SK-N-SH treated with all-trans-retinoic acid at 6 μM for 48 hours (cell line): ENCODE measurements at regions not wholly inside any gene's neighbourhood (a gene's known extent, or its start where the extent isn't known, plus 50 kb on each side); places are given as distances from the start of the nearest gene placed in this dataset.

ENCODE experiments used
- ATAC-seq: fragments of 200-7000 bp; cut with Tn5 transposase; 3 replicates; pipeline ENCODE4 v1.9.1; 2020; ENCODE audit warnings: mild to moderate bottlenecking, moderate library complexity
- ARNTL ChIP-seq: fragments of 450-650 bp; formaldehyde crosslinking; IDR thresholded peaks from 2 replicates; pipeline ENCODE4 v1.5.0; 2020; ENCODE audit warnings: low read depth, mild to moderate bottlenecking, moderate library complexity, borderline replicate concordance
- BACH2 ChIP-seq: fragments of 250-450 bp; sonication (Bioruptor Pico); IDR thresholded peaks from 2 replicates; pipeline ENCODE4 v1.9.0; 2021; ENCODE audit warnings: mild to moderate bottlenecking, borderline replicate concordance
- CREB5 ChIP-seq: fragments of 250-450 bp; sonication (Bioruptor Pico); IDR thresholded peaks from 2 replicates; pipeline ENCODE4 v1.5.1; 2020; ENCODE audit warnings: low read depth, mild to moderate bottlenecking, moderate library complexity
- CSRNP3 ChIP-seq: fragments of 250-450 bp; sonication (Bioruptor Pico); IDR thresholded peaks from 2 replicates; pipeline ENCODE4 v1.5.1; 2021; ENCODE audit warnings: mild to moderate bottlenecking, moderate library complexity
- ISL1 ChIP-seq: fragments of 250-450 bp; sonication (Bioruptor Pico); IDR thresholded peaks from 2 replicates; pipeline ENCODE4 v2.1.2; 2022; ENCODE audit warnings: mild to moderate bottlenecking, moderate library complexity
- OSR1 ChIP-seq: fragments of 250-450 bp; sonication (Bioruptor Pico); IDR thresholded peaks from 2 replicates; pipeline ENCODE4 v1.8.0; 2022; ENCODE audit warnings: moderate library complexity, mild to moderate bottlenecking, inconsistent platforms
- PATZ1 ChIP-seq: fragments of 250-450 bp; sonication (Bioruptor Pico); IDR thresholded peaks from 2 replicates; pipeline ENCODE4 v1.8.0; 2020; ENCODE audit warnings: mild to moderate bottlenecking, moderate library complexity, borderline replicate concordance
- POU6F1 ChIP-seq: fragments of 250-450 bp; sonication (Bioruptor Pico); IDR thresholded peaks from 2 replicates; pipeline ENCODE4 v1.8.0; 2021; ENCODE audit warnings: low read depth, mild to moderate bottlenecking, moderate library complexity, borderline replicate concordance
- SNAI2 ChIP-seq: fragments of 250-450 bp; sonication (Bioruptor Pico); IDR thresholded peaks from 2 replicates; pipeline ENCODE4 v1.5.0; 2020; ENCODE audit warnings: mild to moderate bottlenecking, moderate library complexity
- TCF4 ChIP-seq: fragments of 250-450 bp; sonication (Bioruptor Pico); IDR thresholded peaks from 2 replicates; pipeline ENCODE4 v1.8.0; 2021; ENCODE audit warnings: mild to moderate bottlenecking, moderate library complexity, borderline replicate concordance
- TSHZ2 ChIP-seq: fragments of 250-450 bp; sonication (Bioruptor Pico); IDR thresholded peaks from 2 replicates; pipeline ENCODE4 v1.5.0; 2020; ENCODE audit warnings: mild to moderate bottlenecking, moderate library complexity
- ZC3H10 ChIP-seq: fragments of 250-450 bp; sonication (Bioruptor Pico); IDR thresholded peaks from 2 replicates; pipeline ENCODE4 v1.5.1; 2021; ENCODE audit warnings: mild to moderate bottlenecking, moderate library complexity
- ZFP3 ChIP-seq: fragments of 250-450 bp; sonication (Bioruptor Pico); IDR thresholded peaks from 2 replicates; pipeline ENCODE4 v1.5.0; 2020; ENCODE audit warnings: mild to moderate bottlenecking, moderate library complexity
- ZFP30 ChIP-seq: fragments of 450-650 bp; formaldehyde crosslinking; IDR thresholded peaks from 2 replicates; pipeline ENCODE4 v1.5.0; 2022; ENCODE audit warnings: mild to moderate bottlenecking, moderate library complexity
- ZNF565 ChIP-seq: fragments of 450-650 bp; formaldehyde crosslinking; conservative IDR thresholded peaks from 2 replicates; pipeline ENCODE4 v1.5.0; 2020; ENCODE audit warnings: low read depth, mild to moderate bottlenecking, moderate library complexity

- ATAC-seq, result no peak
- TF ChIP-seq CSRNP3 (CRISPR knock-in tag), result no peak
- no peak for TF ChIP-seq TCF4 (CRISPR knock-in tag)
- TF ChIP-seq OSR1 (CRISPR knock-in tag), result no peak
- TF ChIP-seq ISL1 (CRISPR knock-in tag), result no peak
- TF ChIP-seq ARNTL (CRISPR knock-in tag), result no peak
- no peak for TF ChIP-seq ZFP3
- TF ChIP-seq ZC3H10 (CRISPR knock-in tag), result no peak
Measured at GRCh38 chr14:104421401-104421821, 158.2 kb upstream of the C14orf180 start.

GRCh38 chr14:104421892-104422828, 157.4 kb upstream of the C14orf180 start:
- no peak for ATAC-seq
- TF ChIP-seq SNAI2 (no peak), OSR1 (CRISPR knock-in tag) (no peak), TSHZ2 (no peak), BACH2 (CRISPR knock-in tag) (no peak), ZFP30 (CRISPR knock-in tag) (no peak), PATZ1 (CRISPR knock-in tag) (no peak), ISL1 (CRISPR knock-in tag) (no peak), ZNF565 (CRISPR knock-in tag) (no peak)

GRCh38 chr14:104422837-104423681, 156.5 kb upstream of the C14orf180 start:
- ATAC-seq, result no peak
- TF ChIP-seq CREB5 (no peak), ZFP3 (no peak), CSRNP3 (CRISPR knock-in tag) (no peak), POU6F1 (no peak), ZNF565 (CRISPR knock-in tag) (no peak)
